Stimulated activated CD4-positive, alpha-beta T cell treated with anti-CD3 and anti-CD28 coated beads, Interleukin-12 subunit alpha, Interleukin-12 subunit beta, amount 100 ng/mL, for 24 hours (primary cell): ENCODE measurements at regions not wholly inside any gene's neighbourhood (a gene's known extent, or its start where the extent isn't known, plus 50 kb on each side); places are given as distances from the start of the nearest gene placed in this dataset.

ENCODE experiments used
- DNase-seq, 2 experiments: peaks; one replicate each; pipeline ENCODE4 v3.0.0-alpha.2; 2020; ENCODE audit warnings: low read depth in 2 of 2

GRCh38 chr16:80189476-80190175 lies 351.2 kb upstream of the DYNLRB2 start:
- no peak for DNase-seq

GRCh38 chr16:80176114-80176513 lies 364.7 kb upstream of the DYNLRB2 start:
- no peak for DNase-seq

- no peak for DNase-seq
These were observed 365.8 kb upstream of the DYNLRB2 start for GRCh38 chr16:80175011-80175410.

GRCh38 chr16:80174416-80174815 lies 366.4 kb upstream of the DYNLRB2 start:
- no peak for DNase-seq

GRCh38 chr16:80171746-80172145 lies 369.0 kb upstream of the DYNLRB2 start:
- DNase-seq = no peak

- DNase-seq = no peak
These were observed 369.6 kb upstream of the DYNLRB2 start for GRCh38 chr16:80171199-80171598.

- DNase-seq = no peak
These were observed 373.0 kb upstream of the DYNLRB2 start for GRCh38 chr16:80167657-80168390.

GRCh38 chr16:80166082-80166481 lies 374.7 kb upstream of the DYNLRB2 start:
- no peak for DNase-seq

GRCh38 chr16:80164966-80165550 lies 375.7 kb upstream of the DYNLRB2 start:
- no peak for DNase-seq

- no peak for DNase-seq
These were observed 377.5 kb upstream of the DYNLRB2 start for GRCh38 chr16:80163339-80163738.

- no peak for DNase-seq
These were observed 378.7 kb upstream of the DYNLRB2 start for GRCh38 chr16:80161799-80162739.

- DNase-seq = no peak
These were observed 382.0 kb upstream of the DYNLRB2 start for GRCh38 chr16:80158766-80159165.

GRCh38 chr16:80151722-80152111 lies 389.1 kb upstream of the DYNLRB2 start:
- DNase-seq = no peak

- no peak for DNase-seq
These were observed 389.6 kb upstream of the DYNLRB2 start for GRCh38 chr16:80150978-80151721.

- DNase-seq = no peak
These were observed 392.0 kb upstream of the DYNLRB2 start for GRCh38 chr16:80148826-80149225.

GRCh38 chr16:80147026-80147655 lies 393.7 kb upstream of the DYNLRB2 start:
- DNase-seq = no peak

GRCh38 chr16:80144191-80144590 lies 396.6 kb upstream of the DYNLRB2 start:
- DNase-seq = no peak

GRCh38 chr16:80142940-80143339 lies 397.9 kb upstream of the DYNLRB2 start:
- DNase-seq = no peak

- DNase-seq = no peak
These were observed 398.5 kb upstream of the DYNLRB2 start for GRCh38 chr16:80142281-80142680.

GRCh38 chr16:80129791-80130190 lies 411.0 kb upstream of the DYNLRB2 start:
- DNase-seq = no peak

GRCh38 chr16:80125677-80126076 lies 415.1 kb upstream of the DYNLRB2 start:
- DNase-seq = no peak
